Frontal cortex (tissue), 4 donors: ENCODE measurements at regions not wholly inside any gene's neighbourhood (a gene's known extent, or its start where the extent isn't known, plus 50 kb on each side); places are given as distances from the start of the nearest gene placed in this dataset. TPM values are rescaled to one million over a fixed set of nuclear protein-coding genes. Genes with fewer than 3 reads are reported as not detected.
"Not testable (repeated sequence)": the region's sequence is repeated elsewhere in the genome, so short reads cannot be mapped to it uniquely, and the experiment has no call there.

Source experiments
- DNase-seq, 2 donors: peaks; one replicate each; pipeline ENCODE4 v3.0.0; 2012; ENCODE audit warnings: low spot score in 2 of 2
- FAIRE-seq: peaks from 2 replicates; lab custom pipeline; 2012; peaks lifted over from hg19 to GRCh38; lab: Jason Lieb, UNC
- small RNA-seq: library from RNA; depleted of rRNA; stranded (forward); fragments of <200 nt; gene quantifications from one replicate; pipeline ENCODE3, GENCODE V24; 2014
- donor health status: control.
- donor health status: control.
- donor health status: control.

- DNase-seq, result no peak
- FAIRE-seq, result no peak
These were observed 80.4 kb upstream of the PCSK5 start for GRCh38 chr9:75810063-75810462.

- no peak for FAIRE-seq
- no peak for DNase-seq
These were observed 78.8 kb upstream of the PCSK5 start for GRCh38 chr9:75811692-75812091.

GRCh38 chr9:75812141-75812540 is 78.3 kb upstream of the PCSK5 start:
- DNase-seq, result no peak

GRCh38 chr9:75814667-75815066 is 75.8 kb upstream of the PCSK5 start:
- no peak for FAIRE-seq
- DNase-seq, result no peak

More at GRCh38 chr9:75812141-75812540, 78.3 kb upstream of the PCSK5 start:
- FAIRE-seq, result no peak

- FAIRE-seq, DNase-seq: not testable (repeated sequence)
These were observed 69.9 kb upstream of the PCSK5 start for GRCh38 chr9:75820471-75821115.

GRCh38 chr9:75823151-75823550 is 67.3 kb upstream of the PCSK5 start:
- FAIRE-seq (no peak), DNase-seq (no peak)

- FAIRE-seq, result no peak
These were observed 65.5 kb upstream of the PCSK5 start for GRCh38 chr9:75824816-75825568.

GRCh38 chr9:75826314-75826713 is 64.2 kb upstream of the PCSK5 start:
- FAIRE-seq, result no peak
- DNase-seq, result no peak

More at GRCh38 chr9:75824816-75825568, 65.5 kb upstream of the PCSK5 start:
- no peak for DNase-seq

GRCh38 chr9:75830303-75830702 is 60.2 kb upstream of the PCSK5 start:
- DNase-seq (no peak), FAIRE-seq (no peak)

- DNase-seq (no peak), FAIRE-seq (no peak)
These were observed 56.7 kb upstream of the PCSK5 start for GRCh38 chr9:75833778-75834177.

GRCh38 chr9:75834878-75835277 is 55.6 kb upstream of the PCSK5 start:
- FAIRE-seq (no peak), DNase-seq (no peak)

Small RNA genes in the stretch of these regions (small RNA-seq; reads per million reads assigned to genes)
- not detected for gene RNU6-1228P
